A549 (cell line): ENCODE measurements at regions not wholly inside any gene's neighbourhood (a gene's known extent, or its start where the extent isn't known, plus 50 kb on each side); places are given as distances from the start of the nearest gene placed in this dataset.

ENCODE experiments used
- ATAC-seq, 2 experiments: fragments of 200-7000 bp in 1 of 2; fragments of >200 bp in 1 of 2; cut with Nextera tagmentation in 1 of 2; cut with Tn5 transposase in 1 of 2; 3 replicates each; pipeline versions ENCODE4 v1.8.0 to v1.9.1; 2018 to 2020; ENCODE audit warnings: mild to moderate bottlenecking in 1 of 2, moderate library complexity in 1 of 2
- CTCF ChIA-PET: fragments of 300-600 bp; sonication (Branson Sonifier 250); formaldehyde crosslinking; extraction: SDS; loops from one replicate; lab custom pipeline; 2021; ENCODE audit warnings: antibody characterized with exemption, inconsistent platforms; lab: Yijun Ruan, JAX
- POLR2A ChIA-PET: fragments of 350-600 bp; formaldehyde crosslinking; extraction: SDS; loops from one replicate; lab custom pipeline; 2021; ENCODE audit warnings: antibody characterized with exemption, inconsistent platforms; lab: Yijun Ruan, JAX
- DNase-seq, 2 experiments: peaks; one replicate each; pipeline versions ENCODE4 v3.0.0 to v3.0.0-alpha.2; 2011 to 2016; ENCODE audit warnings: low read depth in 1 of 2, low spot score in 1 of 2
- FAIRE-seq: peaks from 2 replicates; lab custom pipeline; 2011; peaks lifted over from hg19 to GRCh38; lab: Jason Lieb, UNC
- H3K27ac ChIP-seq, 2 experiments: fragments of >200 bp; sonication (Bioruptor Twin); formaldehyde crosslinking; 3 replicates each; pipeline ENCODE4 v1.5.1; 2016 to 2017
- H3K4me1 ChIP-seq: fragments of >200 bp; sonication (Bioruptor Twin); formaldehyde crosslinking; 3 replicates; pipeline ENCODE4 v1.6.1; 2016
- H3K4me2 ChIP-seq: fragments of >200 bp; sonication (Bioruptor Twin); formaldehyde crosslinking; 3 replicates; pipeline ENCODE4 v1.6.1; 2016
- H3K4me3 ChIP-seq: fragments of >200 bp; sonication (Bioruptor Twin); formaldehyde crosslinking; 3 replicates; pipeline ENCODE4 v1.5.1; 2016
- H3K9me3 ChIP-seq: fragments of >200 bp; sonication (Bioruptor Twin); formaldehyde crosslinking; 3 replicates; pipeline ENCODE4 v1.6.1; 2016
- BHLHE40 ChIP-seq: IDR thresholded peaks from 2 replicates; pipeline ENCODE4 v1.6.1; 2012; ENCODE audit warnings: low read depth, low read length, inconsistent platforms
- CBX2 ChIP-seq: fragments of 200-600 bp; sonication (generic); IDR thresholded peaks from 2 replicates; pipeline ENCODE4 v1.6.1; 2016; ENCODE audit warnings: low read depth, mild to moderate bottlenecking, borderline replicate concordance
- CEBPB ChIP-seq, 2 experiments: fragments of >200 bp in 1 of 2; sonication (Bioruptor Twin) in 1 of 2; formaldehyde crosslinking in 1 of 2; IDR thresholded peaks; 2 replicates each; pipeline ENCODE4 v1.6.1; 2012 to 2016
- CHD2 ChIP-seq: fragments of 150-350 bp; IDR thresholded peaks from 2 replicates; pipeline ENCODE4 v1.6.1; 2014; ENCODE audit warnings: low read length; ENCODE audit not compliant: partially characterized antibody
- CHD4 ChIP-seq: fragments of 200-600 bp; sonication (generic); IDR thresholded peaks from 2 replicates; pipeline ENCODE4 v1.6.1; 2016; ENCODE audit warnings: antibody characterized with exemption, mild to moderate bottlenecking, borderline replicate concordance
- EHMT2 ChIP-seq: fragments of 200-600 bp; sonication (generic); IDR thresholded peaks from 2 replicates; pipeline ENCODE4 v1.6.1; 2016; ENCODE audit warnings: antibody characterized with exemption, low read depth, mild to moderate bottlenecking, moderate library complexity
- FOSL2 ChIP-seq, 2 experiments: fragments of 450-650 bp in 1 of 2; fragments of >200 bp in 1 of 2; sonication (Bioruptor Twin) in 1 of 2; formaldehyde crosslinking; IDR thresholded peaks; 2 replicates each; pipeline versions ENCODE4 v1.5.0 to v1.6.1; 2016 to 2020; ENCODE audit warnings: mild to moderate bottlenecking in 1 of 2, moderate library complexity in 1 of 2
- GATA3 ChIP-seq: IDR thresholded peaks from 2 replicates; pipeline ENCODE4 v1.6.1; 2012; ENCODE audit warnings: borderline replicate concordance
- HOXB13 ChIP-seq: fragments of 250-450 bp; sonication (Bioruptor Pico); IDR thresholded peaks from 2 replicates; pipeline ENCODE4 v1.5.0; 2020; ENCODE audit warnings: low read depth, mild to moderate bottlenecking, moderate library complexity
- HOXB5 ChIP-seq: fragments of 250-450 bp; sonication (Bioruptor Pico); IDR thresholded peaks from 2 replicates; pipeline ENCODE4 v1.5.0; 2020; ENCODE audit warnings: mild to moderate bottlenecking, moderate library complexity
- JUN ChIP-seq, 2 experiments: fragments of >200 bp; sonication (Bioruptor Twin); formaldehyde crosslinking; IDR thresholded peaks; 2 replicates in 1 of 2; 3 replicates in 1 of 2; pipeline ENCODE4 v1.6.1; 2016 to 2017
- KDM1A ChIP-seq: fragments of 200-600 bp; sonication (generic); IDR thresholded peaks from 2 replicates; pipeline ENCODE4 v1.6.1; 2016; ENCODE audit warnings: low read depth, mild to moderate bottlenecking
- KDM5A ChIP-seq: fragments of 200-600 bp; sonication (generic); IDR thresholded peaks from 2 replicates; pipeline ENCODE4 v1.6.1; 2016; ENCODE audit warnings: antibody characterized with exemption, mild to moderate bottlenecking
- MAZ ChIP-seq: fragments of 150-350 bp; IDR thresholded peaks from 2 replicates; pipeline ENCODE4 v1.6.1; 2014; ENCODE audit warnings: antibody characterized with exemption, low read depth, low read length, borderline replicate concordance
- MYC ChIP-seq: IDR thresholded peaks from 2 replicates; pipeline ENCODE4 v1.6.1; 2012; ENCODE audit warnings: mild to moderate bottlenecking, inconsistent platforms, low read length, improper control_type of control experiment, borderline replicate concordance
- NFE2L2 ChIP-seq: fragments of 150-350 bp; conservative IDR thresholded peaks from 2 replicates; pipeline ENCODE4 v1.6.1; 2014; ENCODE audit warnings: low read length
- NPAS2 ChIP-seq: fragments of 250-450 bp; sonication (Bioruptor Pico); IDR thresholded peaks from 2 replicates; pipeline ENCODE4 v1.8.0; 2022; ENCODE audit warnings: mild to moderate bottlenecking, moderate library complexity, borderline replicate concordance
- NR3C1 ChIP-seq: fragments of >200 bp; sonication (Bioruptor Twin); formaldehyde crosslinking; IDR thresholded peaks from 3 replicates; pipeline ENCODE4 v1.6.1; 2017
- POLR2A ChIP-seq: IDR thresholded peaks from 2 replicates; pipeline ENCODE4 v1.6.1; 2012; ENCODE audit warnings: mild to moderate bottlenecking, low read length
- SMC3 ChIP-seq: fragments of >200 bp; sonication (Bioruptor Twin); formaldehyde crosslinking; IDR thresholded peaks from 3 replicates; pipeline ENCODE4 v1.6.1; 2018; ENCODE audit warnings: inconsistent platforms
- SREBF2 ChIP-seq: fragments of 450-650 bp; IDR thresholded peaks from 2 replicates; pipeline ENCODE4 v1.6.1; 2014; ENCODE audit warnings: mild to moderate bottlenecking, moderate library complexity
- ZFP36 ChIP-seq: fragments of 450-650 bp; IDR thresholded peaks from 2 replicates; pipeline ENCODE4 v1.6.1; 2014; ENCODE audit warnings: borderline replicate concordance; ENCODE audit not compliant: partially characterized antibody
- ZNF302 ChIP-seq: fragments of 250-450 bp; sonication (Bioruptor Pico); IDR thresholded peaks from 2 replicates; pipeline ENCODE4 v1.9.0; 2021; ENCODE audit warnings: inconsistent platforms, mild to moderate bottlenecking, moderate library complexity
- WGBS: methylation state at CpG from one replicate; pipeline ENCODE4 v1.1.6; 2017; ENCODE audit errors: missing lambda C conversion rate; 5-methylcytosine and 5-hydroxymethylcytosine counted together
- TF ChIP-seq, protein P1 (sequence below): fragments of 150-350 bp; IDR thresholded peaks from 2 replicates; pipeline ENCODE4 v1.6.1; 2014; ENCODE audit warnings: low read depth, mild to moderate bottlenecking, low read length
- TF ChIP-seq, protein P2 (sequence below): IDR thresholded peaks from 2 replicates; pipeline ENCODE4 v1.6.1; 2012
- TF ChIP-seq, protein P3 (sequence below): fragments of >200 bp; sonication (Bioruptor Twin); formaldehyde crosslinking; IDR thresholded peaks from 3 replicates; pipeline ENCODE4 v1.5.1; 2016
- TF ChIP-seq, protein P4 (sequence below): IDR thresholded peaks from 2 replicates; pipeline ENCODE4 v1.6.1; 2012
- TF ChIP-seq, protein P5 (sequence below): fragments of >200 bp; sonication (Bioruptor Twin); formaldehyde crosslinking; IDR thresholded peaks from 2 replicates; pipeline ENCODE4 v1.6.1; 2016

DNA sequence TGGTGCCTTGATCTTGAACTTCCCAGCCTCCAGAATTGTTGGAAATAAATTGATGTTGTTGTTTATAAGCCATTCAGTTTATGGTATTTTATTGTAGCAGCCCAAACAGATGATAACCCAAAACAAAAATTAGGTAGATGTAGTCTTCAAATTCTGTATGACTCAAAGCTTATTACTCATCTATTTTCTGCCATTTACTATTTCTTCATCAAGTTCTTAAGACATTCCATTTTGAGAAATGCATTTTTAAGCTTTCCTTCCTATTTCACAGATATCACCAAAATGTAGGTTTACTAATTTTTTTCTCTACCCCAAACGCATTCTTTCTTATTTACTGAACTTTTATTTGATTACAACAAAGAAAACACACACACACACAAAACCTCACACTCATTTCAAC is 148.2 kb downstream of the RND3 start:
- Histone ChIP-seq H3K9me3 (no peaks in the 10 kb centered on the region), H3K4me3 (no peak overlapping the region), H3K27ac (no peak overlapping the region), H3K4me2 (no peak overlapping the region), H3K4me1 (0 out of 3 replicates have a peak, but pooled peaks cover 6% of the 10 kb centered on the region)
- FAIRE-seq, result no peak
- TF ChIP-seq EHMT2 (no peak), POLR2A (no peak), CBX2 (no peak), KDM5A (no peak), SREBF2 (no peak), MAZ (no peak), CHD4 (no peak), NPAS2 (CRISPR knock-in tag) (no peak), NR3C1 (no peak), ZNF302 (CRISPR knock-in tag) (no peak)
- TF ChIP-seq, protein P1, sequence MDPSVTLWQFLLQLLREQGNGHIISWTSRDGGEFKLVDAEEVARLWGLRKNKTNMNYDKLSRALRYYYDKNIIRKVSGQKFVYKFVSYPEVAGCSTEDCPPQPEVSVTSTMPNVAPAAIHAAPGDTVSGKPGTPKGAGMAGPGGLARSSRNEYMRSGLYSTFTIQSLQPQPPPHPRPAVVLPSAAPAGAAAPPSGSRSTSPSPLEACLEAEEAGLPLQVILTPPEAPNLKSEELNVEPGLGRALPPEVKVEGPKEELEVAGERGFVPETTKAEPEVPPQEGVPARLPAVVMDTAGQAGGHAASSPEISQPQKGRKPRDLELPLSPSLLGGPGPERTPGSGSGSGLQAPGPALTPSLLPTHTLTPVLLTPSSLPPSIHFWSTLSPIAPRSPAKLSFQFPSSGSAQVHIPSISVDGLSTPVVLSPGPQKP, result no peak
- TF ChIP-seq, protein P2, sequence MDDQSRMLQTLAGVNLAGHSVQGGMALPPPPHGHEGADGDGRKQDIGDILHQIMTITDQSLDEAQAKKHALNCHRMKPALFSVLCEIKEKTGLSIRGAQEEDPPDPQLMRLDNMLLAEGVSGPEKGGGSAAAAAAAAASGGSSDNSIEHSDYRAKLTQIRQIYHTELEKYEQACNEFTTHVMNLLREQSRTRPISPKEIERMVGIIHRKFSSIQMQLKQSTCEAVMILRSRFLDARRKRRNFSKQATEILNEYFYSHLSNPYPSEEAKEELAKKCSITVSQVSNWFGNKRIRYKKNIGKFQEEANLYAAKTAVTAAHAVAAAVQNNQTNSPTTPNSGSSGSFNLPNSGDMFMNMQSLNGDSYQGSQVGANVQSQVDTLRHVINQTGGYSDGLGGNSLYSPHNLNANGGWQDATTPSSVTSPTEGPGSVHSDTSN, result no peak
- TF ChIP-seq, protein P3, sequence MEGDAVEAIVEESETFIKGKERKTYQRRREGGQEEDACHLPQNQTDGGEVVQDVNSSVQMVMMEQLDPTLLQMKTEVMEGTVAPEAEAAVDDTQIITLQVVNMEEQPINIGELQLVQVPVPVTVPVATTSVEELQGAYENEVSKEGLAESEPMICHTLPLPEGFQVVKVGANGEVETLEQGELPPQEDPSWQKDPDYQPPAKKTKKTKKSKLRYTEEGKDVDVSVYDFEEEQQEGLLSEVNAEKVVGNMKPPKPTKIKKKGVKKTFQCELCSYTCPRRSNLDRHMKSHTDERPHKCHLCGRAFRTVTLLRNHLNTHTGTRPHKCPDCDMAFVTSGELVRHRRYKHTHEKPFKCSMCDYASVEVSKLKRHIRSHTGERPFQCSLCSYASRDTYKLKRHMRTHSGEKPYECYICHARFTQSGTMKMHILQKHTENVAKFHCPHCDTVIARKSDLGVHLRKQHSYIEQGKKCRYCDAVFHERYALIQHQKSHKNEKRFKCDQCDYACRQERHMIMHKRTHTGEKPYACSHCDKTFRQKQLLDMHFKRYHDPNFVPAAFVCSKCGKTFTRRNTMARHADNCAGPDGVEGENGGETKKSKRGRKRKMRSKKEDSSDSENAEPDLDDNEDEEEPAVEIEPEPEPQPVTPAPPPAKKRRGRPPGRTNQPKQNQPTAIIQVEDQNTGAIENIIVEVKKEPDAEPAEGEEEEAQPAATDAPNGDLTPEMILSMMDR, result no peak
- DNase-seq, result no peak
- CTCF ChIA-PET, result interaction anchor here (1.0 to 1.3 kb wide), 2 partner anchors 10 kb away, joined by 3 to 4 read pairs; no protein-coding TSS in a partner anchor
- ATAC-seq, result no peak
- POLR2A ChIA-PET, result no interaction called here
- 57% methylated on average over 1 of the region's 1 CpG for WGBS

DNA sequence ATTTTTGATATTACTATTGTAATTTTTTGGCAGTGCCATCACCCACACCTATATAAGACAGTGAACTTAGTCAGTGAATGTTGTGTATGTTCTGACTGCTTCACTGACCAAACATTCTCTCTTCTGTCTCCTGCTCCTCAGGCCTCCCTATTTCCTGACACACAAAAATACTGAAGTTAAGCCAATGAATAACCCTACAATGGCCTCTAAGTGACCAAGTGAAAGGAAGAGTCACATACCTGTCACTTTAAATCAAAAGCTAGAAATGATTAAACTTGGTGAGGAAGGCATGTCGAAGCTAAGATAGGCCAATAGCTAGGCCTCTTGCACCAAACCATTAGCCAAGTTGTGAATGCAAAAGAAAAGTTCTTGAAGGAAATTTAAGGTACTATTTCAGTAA is 151.9 kb downstream of the RND3 start:
- FAIRE-seq, result no peak
- Histone ChIP-seq H3K4me3 (no peak overlapping the region), H3K4me2 (no peak overlapping the region), H3K4me1 (0 out of 3 replicates have a peak, but pooled peaks cover 6% of the 10 kb centered on the region), H3K27ac (no peak overlapping the region), H3K9me3 (no peaks in the 10 kb centered on the region)
- WGBS, result 41% methylated on average over 1 of the region's 1 CpG
- no peak for ATAC-seq
- CTCF ChIA-PET, result no interaction called here
- DNase-seq, result no peak
- POLR2A ChIA-PET, result no interaction called here
- TF ChIP-seq GATA3, result no peak
- TF ChIP-seq CEBPB (IDR thresholded peaks at IDR 0.05), result no peak
- no peak for TF ChIP-seq SMC3
- TF ChIP-seq MAZ, result no peak
- no peak for TF ChIP-seq CHD2
- TF ChIP-seq NFE2L2, result no peak
- no peak for TF ChIP-seq BHLHE40
- no peak for TF ChIP-seq HOXB5 (CRISPR knock-in tag)
- TF ChIP-seq JUN (IDR thresholded peaks at IDR 0.05), result no peak
- no peak for TF ChIP-seq FOSL2 (IDR thresholded peaks at IDR 0.05)
- no peak for TF ChIP-seq FOSL2 (CRISPR knock-in tag; IDR thresholded peaks at IDR 0.05)
- no peak for TF ChIP-seq MYC
- TF ChIP-seq, protein P4, sequence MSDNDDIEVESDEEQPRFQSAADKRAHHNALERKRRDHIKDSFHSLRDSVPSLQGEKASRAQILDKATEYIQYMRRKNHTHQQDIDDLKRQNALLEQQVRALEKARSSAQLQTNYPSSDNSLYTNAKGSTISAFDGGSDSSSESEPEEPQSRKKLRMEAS, result no peak
- TF ChIP-seq KDM1A, result no peak
- TF ChIP-seq, protein P2, result no peak
- no peak for TF ChIP-seq ZFP36
- TF ChIP-seq, protein P5, sequence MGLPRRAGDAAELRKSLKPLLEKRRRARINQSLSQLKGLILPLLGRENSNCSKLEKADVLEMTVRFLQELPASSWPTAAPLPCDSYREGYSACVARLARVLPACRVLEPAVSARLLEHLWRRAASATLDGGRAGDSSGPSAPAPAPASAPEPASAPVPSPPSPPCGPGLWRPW, result no peak
- no peak for TF ChIP-seq CHD4
- no peak for TF ChIP-seq HOXB13 (CRISPR knock-in tag)
- TF ChIP-seq POLR2A, result no peak
